VCaP (cell line): ENCODE measurements at regions not wholly inside any gene's neighbourhood (a gene's known extent, or its start where the extent isn't known, plus 50 kb on each side); places are given as distances from the start of the nearest gene placed in this dataset.
A peak's percentile ranks its signal among the peaks of the same experiment; 100 is the strongest.

ENCODE experiments used
- H3K27ac ChIP-seq: fragments of 450-650 bp; 2 replicates; pipeline ENCODE4 v1.5.1; 2017
- CTCF ChIP-seq: fragments of 450-650 bp; conservative IDR thresholded peaks from 2 replicates; pipeline ENCODE4 v1.5.1; 2017; ENCODE audit warnings: mild to moderate bottlenecking, moderate library complexity

- TF ChIP-seq CTCF: no peak
- H3K27ac ChIP-seq: peak overlapping the region; percentile 29
These were observed 608.9 kb upstream of the ID2 start for GRCh38 chr2:8072907-8073306.

GRCh38 chr2:8073916-8074315 is 607.9 kb upstream of the ID2 start:
- peak overlapping the region; percentile 29 for H3K27ac ChIP-seq

GRCh38 chr2:8076448-8077342 is 605.2 kb upstream of the ID2 start:
- no peak overlapping the region for H3K27ac ChIP-seq
- TF ChIP-seq CTCF: no peak

More at GRCh38 chr2:8073916-8074315, 607.9 kb upstream of the ID2 start:
- TF ChIP-seq CTCF: no peak

GRCh38 chr2:8078705-8079104 is 603.2 kb upstream of the ID2 start:
- no peak for TF ChIP-seq CTCF
- H3K27ac ChIP-seq: no peak overlapping the region

GRCh38 chr2:8080063-8080462 is 601.8 kb upstream of the ID2 start:
- no peak overlapping the region for H3K27ac ChIP-seq
- TF ChIP-seq CTCF: no peak

GRCh38 chr2:8081130-8081529 is 600.7 kb upstream of the ID2 start:
- no peak for TF ChIP-seq CTCF
- no peak overlapping the region for H3K27ac ChIP-seq

GRCh38 chr2:8082840-8083239 is 599.0 kb upstream of the ID2 start:
- no peak overlapping the region for H3K27ac ChIP-seq
- no peak for TF ChIP-seq CTCF
